HG03196 (cell line): ENCODE measurements at regions not wholly inside any gene's neighbourhood (a gene's known extent, or its start where the extent isn't known, plus 50 kb on each side); places are given as distances from the start of the nearest gene placed in this dataset.
"Not testable (repeated sequence)": the region's sequence is repeated elsewhere in the genome, so short reads cannot be mapped to it uniquely, and the experiment has no call there.

Experiments
- ATAC-seq: cut with Tn5 transposase; IDR thresholded peaks from one replicate; pipeline ENCODE4 v1.9.1; 2021; ENCODE audit not compliant: unreplicated experiment

DNA sequence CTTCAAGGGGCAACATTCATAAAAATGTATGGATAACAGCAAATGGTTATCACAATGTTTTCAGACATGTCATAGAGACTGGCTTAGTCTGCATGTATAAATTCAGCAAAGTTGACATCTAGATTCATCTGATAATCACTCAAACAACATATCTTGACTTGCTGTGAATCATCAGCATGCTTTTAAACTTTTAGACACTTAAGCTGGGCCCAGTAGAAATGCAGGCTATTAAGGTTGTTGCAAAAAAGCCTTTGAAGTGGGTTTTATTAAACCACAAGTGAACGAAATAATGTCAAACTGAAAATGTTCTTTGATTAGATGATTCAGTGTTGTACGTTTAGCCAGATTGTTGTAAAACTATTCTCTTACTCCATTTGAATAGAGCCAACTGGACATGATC is 759.6 kb downstream of the NXPH1 start:
- ATAC-seq, result no peak

DNA sequence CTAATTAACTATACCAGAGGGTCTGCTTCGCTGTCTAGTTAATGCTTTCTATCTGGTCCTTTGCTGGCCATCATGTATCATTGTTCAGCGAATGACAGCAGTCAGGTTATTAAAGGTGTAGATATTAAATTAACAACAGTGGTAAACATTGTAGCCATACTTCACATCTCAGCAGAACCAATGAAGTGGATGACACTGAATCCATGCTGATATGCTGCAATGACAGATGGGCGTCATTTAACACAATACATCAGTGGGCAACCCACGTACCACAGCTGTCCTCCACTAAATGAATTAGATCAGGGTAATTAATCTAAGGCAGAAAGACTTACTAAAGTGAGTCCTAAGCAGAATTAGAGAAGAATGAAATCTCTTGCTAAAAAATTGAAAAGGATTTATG is 767.2 kb downstream of the NXPH1 start:
- no peak for ATAC-seq

DNA sequence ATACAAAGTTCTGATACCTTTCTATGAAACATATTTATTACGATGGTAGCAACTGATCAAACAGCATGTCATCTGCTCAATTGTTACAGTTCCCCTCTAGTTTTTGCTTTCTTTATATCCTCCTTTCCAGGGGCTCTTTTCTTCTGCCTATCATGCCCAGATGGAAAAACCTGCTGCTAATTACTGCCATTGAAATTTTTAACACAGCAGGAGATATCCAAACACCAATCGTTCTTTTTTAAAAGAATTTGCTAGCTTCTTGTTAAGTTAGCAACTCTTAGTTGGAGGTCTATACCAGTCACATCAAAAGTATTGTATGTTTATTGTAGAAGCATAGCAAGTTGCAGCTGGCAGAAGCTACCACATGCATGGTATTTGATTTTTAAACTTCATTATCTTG is 768.5 kb downstream of the NXPH1 start:
- no peak for ATAC-seq

DNA sequence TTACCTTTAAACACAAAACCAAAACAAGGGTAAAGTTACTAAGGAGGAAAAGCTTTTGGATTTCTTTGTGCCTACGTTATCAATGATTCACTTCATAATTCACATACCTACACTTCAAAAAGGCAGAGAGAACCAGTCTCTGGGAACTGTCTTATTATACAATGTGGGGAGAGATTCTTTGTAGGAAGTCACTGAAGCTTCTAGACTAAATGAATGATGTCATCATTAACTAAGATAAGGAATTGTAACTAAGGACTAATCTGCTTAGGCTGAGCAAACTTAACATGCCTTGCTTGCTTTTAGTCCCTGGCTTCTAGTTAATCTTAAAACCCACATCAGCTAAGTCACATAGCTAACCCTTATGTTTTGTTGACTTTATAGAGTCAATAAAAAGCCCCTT is 771.2 kb downstream of the NXPH1 start:
- ATAC-seq, result no peak

DNA sequence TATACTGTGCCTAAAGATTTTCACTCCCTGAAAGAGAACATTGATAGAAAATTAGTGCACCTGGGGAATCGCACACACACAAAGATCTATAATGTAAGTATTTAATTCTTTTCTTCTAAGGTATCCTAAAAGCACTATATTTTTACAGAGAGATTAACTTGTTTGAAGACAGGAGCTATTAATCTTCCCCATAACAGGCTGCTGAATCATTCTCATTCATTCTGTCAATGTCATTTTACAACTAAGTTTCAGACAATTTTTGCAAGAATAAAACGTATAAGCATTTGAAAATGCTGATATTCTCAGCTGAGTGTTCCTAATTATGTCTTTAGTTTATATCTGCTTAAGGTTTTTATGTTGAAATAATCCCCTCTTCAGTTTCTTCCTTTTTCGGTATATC is 776.7 kb downstream of the NXPH1 start:
- ATAC-seq, result no peak

DNA sequence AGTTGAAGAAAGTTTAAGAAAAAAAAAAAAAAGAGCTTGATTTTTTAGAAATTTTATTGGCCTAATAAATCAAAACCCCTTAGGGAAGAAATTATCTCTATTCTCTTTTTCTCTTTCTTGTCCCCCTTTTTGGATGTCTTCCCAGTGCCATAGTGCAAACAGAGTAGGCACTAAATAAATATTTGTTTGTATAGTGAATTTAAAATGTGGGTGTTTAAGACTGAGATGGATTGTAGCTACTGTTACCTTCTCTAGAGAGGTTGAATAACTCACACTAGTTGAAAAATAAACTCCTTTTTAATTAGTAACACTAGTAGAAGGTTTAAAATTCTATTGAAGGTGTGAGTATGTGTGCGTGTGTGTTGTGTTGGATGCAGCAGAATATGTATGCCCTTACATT is 783.8 kb downstream of the NXPH1 start:
- no peak for ATAC-seq

DNA sequence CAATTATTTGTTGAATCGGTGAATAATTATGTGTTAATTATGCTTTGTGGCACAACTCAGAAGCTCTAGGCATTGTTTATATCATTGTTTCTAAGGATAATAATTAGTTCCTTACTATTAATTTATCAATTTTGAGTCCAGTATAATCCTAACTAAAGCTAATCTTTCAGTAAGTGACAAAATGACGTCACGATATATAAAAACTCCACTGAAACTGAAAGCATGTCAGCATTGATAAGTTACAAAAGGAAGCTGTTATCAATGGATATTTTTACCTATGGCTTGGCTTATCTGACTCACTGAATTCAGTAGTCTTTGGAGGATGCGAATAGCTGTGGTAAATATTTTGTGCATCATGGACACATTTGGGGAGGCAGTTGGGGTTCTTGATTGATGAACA is 793.1 kb downstream of the NXPH1 start:
- ATAC-seq, result no peak

DNA sequence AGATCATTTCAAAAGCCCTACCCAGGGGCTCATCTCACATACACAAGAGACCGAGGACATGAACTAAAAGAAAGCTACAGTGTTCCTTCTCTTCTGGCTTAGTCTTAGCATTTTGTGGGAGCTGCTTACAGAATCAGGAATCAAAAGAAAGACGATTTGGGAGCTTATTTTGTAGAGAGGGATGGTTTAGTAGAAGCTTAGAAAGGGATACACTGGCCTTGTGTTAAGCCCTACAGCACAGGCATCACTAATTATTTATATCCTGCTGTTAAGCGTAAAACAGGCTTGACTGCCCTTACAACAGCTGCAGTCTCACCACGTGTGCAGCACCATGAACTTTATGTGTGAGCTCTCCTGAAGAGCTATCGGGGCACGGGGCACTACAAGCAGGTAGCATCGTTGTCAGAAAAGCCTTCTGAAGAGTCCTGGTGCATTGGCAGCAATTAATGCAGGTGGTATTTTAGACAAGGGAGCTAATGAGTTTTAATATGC is 798.3 kb downstream of the NXPH1 start:
- no peak for ATAC-seq

DNA sequence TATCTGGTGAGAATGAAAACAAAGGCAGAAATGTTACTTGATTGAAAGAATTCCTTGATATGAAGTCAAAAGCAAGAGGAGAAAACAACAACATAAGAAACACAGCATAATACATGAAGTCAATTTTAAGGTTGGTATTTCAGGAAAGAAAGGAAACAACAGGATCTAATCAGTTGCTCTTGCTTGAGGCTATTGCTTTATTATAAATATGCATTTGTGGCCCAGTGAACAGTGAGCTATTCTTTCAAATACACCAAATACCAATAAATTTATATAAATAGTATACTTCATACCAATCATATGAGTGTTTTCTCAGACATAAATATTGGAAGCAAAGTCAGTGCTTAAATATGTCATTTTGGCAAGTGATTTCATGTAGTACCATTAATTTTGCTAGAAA is 806.6 kb downstream of the NXPH1 start:
- no peak for ATAC-seq

DNA sequence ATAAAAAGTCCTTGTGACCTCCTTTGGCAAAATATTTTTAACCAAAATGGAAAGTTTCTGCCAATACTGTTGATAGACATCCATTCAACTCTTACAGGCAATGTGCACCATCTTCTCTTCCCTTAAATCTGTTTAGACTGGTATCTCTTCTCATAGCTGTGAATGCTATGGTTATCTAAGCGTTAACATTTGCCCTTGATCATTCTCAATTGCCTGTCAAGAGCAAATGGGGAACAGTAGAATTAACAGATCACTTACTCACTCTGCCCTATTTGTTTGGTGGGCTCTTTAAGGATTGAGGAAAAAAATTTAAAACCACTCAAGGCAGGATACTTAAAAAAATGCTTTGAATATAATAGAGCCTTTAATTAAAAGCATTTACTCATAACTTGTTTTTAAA is 808.4 kb downstream of the NXPH1 start:
- ATAC-seq, result no peak

DNA sequence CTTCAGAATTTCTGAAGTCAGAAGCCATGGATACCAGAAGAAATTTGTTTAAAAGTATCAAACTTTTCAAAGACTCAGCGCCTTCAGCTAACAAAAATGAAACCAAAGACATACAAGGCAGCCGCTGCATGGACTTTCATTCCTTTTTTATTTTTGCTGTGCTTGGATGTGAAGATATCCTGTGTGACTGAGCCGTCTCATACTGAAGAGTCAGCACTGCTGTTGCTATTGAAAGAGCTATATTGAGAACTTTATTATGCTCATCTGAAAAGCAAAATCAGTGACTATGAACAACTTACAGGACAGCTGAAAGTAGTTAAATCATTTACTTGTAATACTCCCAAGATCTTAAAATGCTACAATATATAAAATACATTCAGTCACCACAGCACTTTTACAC is 809.2 kb downstream of the NXPH1 start:
- ATAC-seq, result no peak

DNA sequence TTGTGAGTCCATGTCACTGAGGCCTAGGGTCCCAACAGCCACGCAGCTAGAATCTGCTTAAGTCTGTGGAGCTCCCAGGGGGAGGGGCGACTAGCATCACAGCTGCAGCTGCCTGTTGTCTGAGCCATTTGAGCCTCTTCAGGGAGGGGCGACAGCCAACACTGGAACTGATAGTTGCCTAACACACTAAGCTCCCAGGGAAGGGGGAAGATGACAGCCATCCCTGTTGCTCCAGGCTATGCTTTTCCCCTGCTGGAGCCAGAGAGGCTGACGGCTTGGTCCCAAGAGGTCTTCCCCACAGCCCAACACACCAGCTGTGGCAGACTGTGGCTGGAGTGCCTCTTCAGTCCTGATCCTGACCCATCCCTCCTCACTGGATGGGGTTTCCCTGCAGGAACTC is 817.5 kb downstream of the NXPH1 start:
- ATAC-seq, result no peak

DNA sequence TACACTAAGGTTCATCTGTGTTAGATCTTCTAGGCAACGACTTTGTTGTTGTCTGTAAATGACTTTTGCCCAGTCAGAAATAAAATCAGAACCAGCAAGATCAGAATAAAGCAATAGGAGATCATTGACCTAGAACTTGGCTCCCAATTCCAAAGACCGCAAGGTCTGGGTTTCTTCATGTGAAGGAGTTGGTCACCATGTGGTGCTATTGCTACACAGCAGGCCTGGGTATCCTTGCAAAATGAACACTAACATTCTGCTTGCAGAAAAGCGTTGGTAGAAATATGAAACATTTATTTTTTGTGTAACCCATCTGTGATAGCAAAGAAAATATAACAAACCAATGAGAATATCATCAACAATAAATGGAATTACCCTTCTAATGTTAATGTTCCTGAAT is 831.0 kb downstream of the NXPH1 start:
- no peak for ATAC-seq

DNA sequence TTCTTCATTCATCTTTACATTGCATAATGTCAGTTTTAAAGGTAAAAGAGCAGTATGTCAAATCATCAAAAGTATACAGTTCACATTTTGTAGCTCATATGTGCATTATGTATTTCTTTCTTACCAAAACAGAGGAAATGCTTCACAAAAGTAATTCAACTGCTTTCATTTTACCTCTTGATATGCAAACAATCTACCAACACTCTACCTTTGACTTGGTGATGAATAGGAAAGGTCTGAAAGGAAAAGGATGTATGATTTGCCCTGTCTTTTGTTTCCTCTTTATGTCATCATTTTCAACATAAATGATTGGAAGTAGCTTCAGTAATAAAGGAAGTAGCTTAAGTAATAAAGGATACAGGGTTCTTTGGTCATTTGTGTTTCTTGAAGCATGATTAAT is 846.7 kb downstream of the NXPH1 start:
- no peak for ATAC-seq

DNA sequence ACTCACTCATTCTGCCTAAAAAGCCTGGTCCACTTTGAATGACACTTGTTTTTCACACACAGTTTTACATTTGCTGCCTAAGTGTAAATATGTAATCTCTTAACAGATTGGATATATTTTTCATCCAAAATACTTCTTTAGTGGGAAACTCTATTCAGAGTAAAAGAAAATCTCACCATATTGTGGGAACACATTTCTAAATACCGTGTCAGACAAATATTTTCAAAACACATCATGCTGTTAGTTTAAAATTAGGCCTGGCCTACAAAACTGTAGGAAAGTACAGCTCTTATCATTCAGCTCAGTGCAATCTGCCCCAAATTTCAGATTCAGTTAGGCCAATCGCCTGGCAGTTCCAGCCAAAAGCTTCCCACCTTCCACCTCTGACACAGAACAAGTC is 849.8 kb downstream of the NXPH1 start:
- ATAC-seq, result no peak

DNA sequence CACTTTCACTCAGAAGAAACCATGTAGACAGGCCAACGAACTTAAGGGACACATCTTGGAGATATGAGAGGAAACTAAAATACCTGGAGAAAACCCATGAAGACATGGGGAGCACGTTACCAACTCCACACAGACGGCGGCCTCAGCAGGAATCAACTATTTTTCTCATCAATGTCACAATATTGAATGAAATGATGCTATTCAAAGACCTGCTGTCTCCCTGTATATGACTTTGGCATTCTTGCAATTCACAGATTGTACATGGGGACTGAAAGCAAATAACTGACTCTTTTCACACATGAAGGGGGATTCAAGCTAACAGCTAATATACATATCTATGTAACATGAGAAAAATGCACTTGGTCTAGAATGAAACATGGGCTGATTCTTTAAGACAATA is 869.0 kb downstream of the NXPH1 start:
- no peak for ATAC-seq

DNA sequence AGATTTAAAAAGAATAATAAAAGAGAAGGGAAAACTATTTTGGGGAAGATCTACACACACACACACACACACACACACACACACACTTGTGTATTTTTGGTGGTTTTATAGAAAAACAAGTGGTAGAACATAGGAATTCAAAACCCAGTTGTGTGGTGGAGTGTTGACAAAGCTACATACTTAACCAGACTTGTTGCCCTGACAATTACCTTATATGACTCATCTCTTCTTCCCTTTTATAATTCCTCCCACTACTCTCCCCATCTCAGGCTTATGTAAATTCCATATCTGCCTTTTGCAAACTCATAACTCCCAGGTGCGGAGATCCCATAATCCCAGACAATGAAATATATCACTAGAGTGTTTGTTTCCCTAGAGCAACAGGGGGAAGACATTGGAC is 873.7 kb downstream of the NXPH1 start:
- ATAC-seq, result no peak

DNA sequence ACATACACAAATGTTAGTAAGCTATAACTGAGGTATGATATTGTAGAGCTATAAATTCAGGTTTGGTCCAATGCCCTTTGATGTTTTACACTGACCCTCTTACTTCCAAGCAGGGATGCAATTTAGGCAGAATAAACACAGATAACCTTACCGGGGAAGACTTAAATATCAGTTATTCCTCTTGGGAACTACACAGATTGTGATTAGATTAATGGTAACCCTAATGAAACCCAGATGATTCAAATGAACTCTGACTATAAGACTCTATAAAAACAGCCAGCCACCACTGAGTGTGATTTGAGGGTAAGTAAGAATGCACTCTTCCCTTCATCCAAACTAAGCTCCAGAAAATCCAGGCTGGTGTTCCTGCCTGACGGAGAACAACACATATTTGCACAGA is 891.1 kb downstream of the NXPH1 start:
- no peak for ATAC-seq

DNA sequence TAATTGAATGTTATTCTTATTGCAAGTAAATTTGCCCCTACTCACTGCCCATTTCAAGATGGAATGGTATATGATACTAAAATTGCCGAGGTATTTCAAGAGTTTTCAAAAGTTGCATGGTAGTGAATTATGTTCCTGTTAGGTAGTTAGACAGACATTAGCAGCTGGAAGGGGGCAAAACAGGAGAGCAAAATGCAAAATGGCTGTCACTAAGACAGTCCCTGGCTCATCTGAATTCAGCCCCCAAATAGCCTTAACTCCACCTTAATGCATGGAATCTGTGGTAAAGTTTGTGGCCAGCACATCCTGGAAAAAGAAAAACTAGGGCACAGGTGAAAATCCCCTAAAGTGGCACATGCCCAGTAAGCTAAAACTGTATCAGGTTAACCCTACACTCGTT is 894.9 kb downstream of the NXPH1 start:
- no peak for ATAC-seq

DNA sequence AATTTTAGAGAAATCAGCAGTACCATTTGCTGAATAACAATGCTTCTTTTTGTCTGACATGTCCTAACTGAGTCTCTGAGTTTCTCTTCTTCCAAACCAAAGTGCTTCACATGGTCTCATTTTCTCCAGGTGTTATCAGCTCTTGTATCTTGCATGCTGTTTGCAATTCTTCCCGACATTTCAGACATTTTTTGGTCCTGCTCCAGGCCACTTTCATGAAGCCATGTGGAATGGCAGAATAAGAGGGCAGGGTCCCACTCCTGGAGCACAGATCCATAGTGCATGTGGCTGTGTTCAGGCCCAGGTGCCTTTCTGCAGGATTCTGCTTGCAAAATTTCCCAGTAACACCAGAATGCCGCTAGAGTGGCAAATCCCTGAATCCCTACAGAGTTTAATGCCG is 916.2 kb downstream of the NXPH1 start:
- no peak for ATAC-seq

DNA sequence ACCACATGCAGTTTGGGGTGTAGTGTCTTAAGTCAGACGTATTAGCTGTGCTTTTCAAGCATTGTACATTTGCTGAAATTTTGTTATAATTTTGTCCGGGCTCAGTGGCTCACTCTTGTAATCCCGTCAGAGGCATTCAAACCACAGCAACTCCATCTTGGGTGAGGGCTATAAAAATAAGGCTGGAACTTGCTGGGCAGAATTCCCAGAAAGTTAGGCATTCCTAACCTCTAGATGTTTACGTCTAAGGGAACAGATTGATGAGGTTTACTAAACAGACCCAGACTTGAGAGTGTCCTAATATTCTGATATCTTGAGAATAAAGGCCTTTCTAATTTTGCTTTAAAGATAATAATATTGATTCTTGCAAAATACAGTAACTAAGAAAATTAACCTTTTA is 957.8 kb downstream of the NXPH1 start:
- ATAC-seq, result no peak

DNA sequence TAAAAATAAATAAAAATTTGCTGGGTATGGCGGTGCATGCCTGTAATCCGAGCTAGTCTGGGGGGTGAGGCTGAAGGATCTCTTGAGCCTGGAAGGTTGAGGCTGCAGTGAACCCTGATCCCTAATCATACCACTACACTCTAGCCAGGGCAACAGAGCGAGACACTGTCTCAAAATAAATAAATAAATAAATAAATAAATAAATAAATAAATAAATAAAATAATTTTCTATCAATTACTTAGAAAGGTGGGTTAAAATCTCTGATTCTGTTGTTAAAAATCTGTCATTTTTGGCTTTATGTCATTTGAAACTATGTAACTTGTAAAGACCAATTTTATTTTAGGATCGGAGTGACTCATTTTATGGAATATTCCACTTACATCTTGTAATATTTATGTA is 958.6 kb downstream of the NXPH1 start:
- ATAC-seq, result no peak

DNA sequence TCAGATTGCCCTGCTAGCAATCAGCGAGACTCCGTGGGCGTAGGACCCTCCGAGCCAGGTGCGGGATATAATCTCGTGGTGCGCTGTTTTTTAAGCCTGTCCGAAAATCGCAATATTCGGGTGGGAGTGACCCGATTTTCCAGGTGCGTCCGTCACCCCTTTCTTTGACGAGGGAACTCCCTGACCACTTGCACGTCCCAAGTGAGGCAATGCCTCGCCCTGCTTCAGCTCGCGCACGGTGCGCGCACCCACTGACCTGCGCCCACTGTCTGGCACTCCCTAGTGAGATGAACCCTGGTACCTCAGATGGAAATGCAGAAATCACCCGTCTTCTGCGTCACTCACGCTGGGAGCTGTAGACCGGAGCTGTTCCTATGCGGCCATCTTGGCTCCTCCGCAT is 971.0 kb downstream of the NXPH1 start:
- not testable (repeated sequence) for ATAC-seq

DNA sequence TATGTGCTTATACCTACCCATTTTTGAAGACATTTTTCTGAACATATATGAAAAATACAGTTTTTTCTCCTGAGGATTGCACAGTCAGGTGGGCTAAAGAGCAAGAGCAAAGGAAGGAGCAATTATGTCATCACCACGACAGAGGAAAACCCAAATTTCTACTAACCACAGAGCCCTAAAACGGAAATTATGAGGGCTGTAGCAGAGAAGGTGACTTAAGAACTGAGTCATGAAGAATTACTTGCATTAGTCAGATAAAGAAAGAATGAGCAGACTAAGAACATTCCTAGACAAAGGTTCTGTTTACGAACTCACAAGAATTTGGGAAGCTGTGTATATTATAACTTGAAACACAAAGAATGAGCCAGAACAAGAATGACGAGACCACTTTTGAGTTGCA is 974.4 kb downstream of the NXPH1 start:
- no peak for ATAC-seq
